ENCODE measurements at regions not wholly inside any gene's neighbourhood (a gene's known extent, or its start where the extent isn't known, plus 50 kb on each side); places are given as distances from the start of the nearest gene placed in this dataset.

DNA sequence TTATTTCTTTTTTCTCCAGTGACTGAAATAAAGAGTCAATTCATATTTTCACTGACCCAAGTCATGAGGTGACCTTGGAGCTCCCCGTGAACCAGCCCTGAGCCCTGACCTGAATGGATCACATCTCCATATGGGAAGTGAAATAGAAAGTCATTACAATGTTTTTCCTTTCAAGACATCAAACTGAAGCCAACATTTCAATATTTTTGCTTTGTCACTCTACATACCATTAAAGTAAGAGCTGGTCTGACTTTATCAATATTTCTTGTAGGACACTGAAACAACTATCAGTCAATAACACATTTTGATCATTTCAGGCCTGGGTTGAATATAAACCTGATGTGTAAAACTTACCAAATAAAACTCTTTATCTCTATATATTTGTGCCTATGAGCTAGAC is 249.8 kb upstream of the PHF14 start:
- Histone ChIP-seq H3K9ac (ENCODE audit: control insufficient read depth, extremely low read depth, insufficient read depth, low read length) (no peak overlapping the region), H2AFZ (ENCODE audit: control insufficient read depth, low read length) (no peak overlapping the region), H3K36me3 (ENCODE audit: control insufficient read depth in 2 of 2, extremely low read depth in 1 of 2, insufficient read depth in 2 of 2, low read length in 2 of 2) (no peaks in the 10 kb centered on the region), H3K4me3 (ENCODE audit: control insufficient read depth in 2 of 3, extremely low read depth in 1 of 3, insufficient read depth in 2 of 3, low read depth in 1 of 3, low read length in 3 of 3) (no peak overlapping the region), H3K4me1 (ENCODE audit: control insufficient read depth, extremely low read depth, insufficient read depth, low read length) (no peaks in the 10 kb centered on the region), H4K20me1 (ENCODE audit: control insufficient read depth, extremely low read depth, insufficient read depth, low read length) (no peaks in the 10 kb centered on the region), H3K27ac (ENCODE audit: control insufficient read depth, insufficient read depth, low read length) (no peak overlapping the region), H3K27me3 (ENCODE audit: control insufficient read depth, extremely low read depth, insufficient read depth, low read length) (no peaks in the 10 kb centered on the region), H3K79me2 (ENCODE audit: control insufficient read depth, insufficient read depth, low read length) (no peaks in the 10 kb centered on the region), H3K4me2 (ENCODE audit: control insufficient read depth, extremely low read depth, insufficient read depth, low read depth, low read length) (no peak overlapping the region), H3K9me3 (ENCODE audit: control insufficient read depth, low read depth, low read length) (no peaks in the 10 kb centered on the region), H3K9me1 (ENCODE audit: control insufficient read depth, extremely low read depth, insufficient read depth, low read length) (no peaks in the 10 kb centered on the region)
- TF ChIP-seq, protein P1, sequence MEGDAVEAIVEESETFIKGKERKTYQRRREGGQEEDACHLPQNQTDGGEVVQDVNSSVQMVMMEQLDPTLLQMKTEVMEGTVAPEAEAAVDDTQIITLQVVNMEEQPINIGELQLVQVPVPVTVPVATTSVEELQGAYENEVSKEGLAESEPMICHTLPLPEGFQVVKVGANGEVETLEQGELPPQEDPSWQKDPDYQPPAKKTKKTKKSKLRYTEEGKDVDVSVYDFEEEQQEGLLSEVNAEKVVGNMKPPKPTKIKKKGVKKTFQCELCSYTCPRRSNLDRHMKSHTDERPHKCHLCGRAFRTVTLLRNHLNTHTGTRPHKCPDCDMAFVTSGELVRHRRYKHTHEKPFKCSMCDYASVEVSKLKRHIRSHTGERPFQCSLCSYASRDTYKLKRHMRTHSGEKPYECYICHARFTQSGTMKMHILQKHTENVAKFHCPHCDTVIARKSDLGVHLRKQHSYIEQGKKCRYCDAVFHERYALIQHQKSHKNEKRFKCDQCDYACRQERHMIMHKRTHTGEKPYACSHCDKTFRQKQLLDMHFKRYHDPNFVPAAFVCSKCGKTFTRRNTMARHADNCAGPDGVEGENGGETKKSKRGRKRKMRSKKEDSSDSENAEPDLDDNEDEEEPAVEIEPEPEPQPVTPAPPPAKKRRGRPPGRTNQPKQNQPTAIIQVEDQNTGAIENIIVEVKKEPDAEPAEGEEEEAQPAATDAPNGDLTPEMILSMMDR (optimal IDR thresholded peaks at IDR 0.05 in 1 of 3, IDR thresholded peaks at IDR 0.05 in 1 of 3, conservative IDR thresholded peaks at IDR 0.05 in 1 of 3; ENCODE audit: extremely low read depth in 1 of 3, insufficient read depth in 2 of 3, low read length in 3 of 3) = no peak
- no peak for TF ChIP-seq EZH2 (IDR thresholded peaks at IDR 0.05; ENCODE audit: low read length)
- DNase-seq (ENCODE audit: low read depth, low spot score) (no peak), FAIRE-seq (no peak)
- dilution Hi-C loops (cut with MboI; ENCODE audit: extremely low pct_ligation_motif_present, low sequenced_read_pairs) = no loop called here

DNA sequence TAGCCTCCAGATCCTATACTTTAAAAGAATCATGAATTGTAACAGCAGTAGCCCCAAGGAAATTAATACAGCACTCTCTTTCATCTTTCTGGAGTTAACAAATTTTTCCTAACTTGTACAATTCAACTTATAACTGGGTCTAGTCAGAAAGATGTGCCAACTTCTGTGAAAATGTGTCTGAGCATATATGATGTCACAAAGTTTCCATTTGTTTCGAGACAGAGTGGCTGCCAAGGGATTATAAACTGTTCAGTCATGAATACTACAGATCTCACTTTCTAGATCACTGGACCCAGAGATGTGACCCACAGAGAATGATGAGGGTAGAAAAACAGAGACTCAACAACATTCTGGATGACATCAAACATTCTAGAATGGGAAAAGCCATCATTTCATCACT is 249.2 kb upstream of the PHF14 start:
- FAIRE-seq = no peak

More for the DNA sequence above, 249.2 kb upstream of the PHF14 start:
- DNase-seq (ENCODE audit: low read depth, low spot score) = no peak
- TF ChIP-seq EZH2 (IDR thresholded peaks at IDR 0.05; ENCODE audit: low read length) = no peak
- TF ChIP-seq, protein P1 (optimal IDR thresholded peaks at IDR 0.05 in 1 of 3, IDR thresholded peaks at IDR 0.05 in 1 of 3, conservative IDR thresholded peaks at IDR 0.05 in 1 of 3; ENCODE audit: extremely low read depth in 1 of 3, insufficient read depth in 2 of 3, low read length in 3 of 3) = no peak
- Histone ChIP-seq H2AFZ (ENCODE audit: control insufficient read depth, low read length) (no peak overlapping the region), H3K9ac (ENCODE audit: control insufficient read depth, extremely low read depth, insufficient read depth, low read length) (no peak overlapping the region), H3K79me2 (ENCODE audit: control insufficient read depth, insufficient read depth, low read length) (no peaks in the 10 kb centered on the region), H3K27ac (ENCODE audit: control insufficient read depth, insufficient read depth, low read length) (no peak overlapping the region), H3K4me2 (ENCODE audit: control insufficient read depth, extremely low read depth, insufficient read depth, low read depth, low read length) (no peak overlapping the region), H3K36me3 (ENCODE audit: control insufficient read depth in 2 of 2, extremely low read depth in 1 of 2, insufficient read depth in 2 of 2, low read length in 2 of 2) (no peaks in the 10 kb centered on the region), H4K20me1 (ENCODE audit: control insufficient read depth, extremely low read depth, insufficient read depth, low read length) (no peaks in the 10 kb centered on the region), H3K9me1 (ENCODE audit: control insufficient read depth, extremely low read depth, insufficient read depth, low read length) (no peaks in the 10 kb centered on the region), H3K9me3 (ENCODE audit: control insufficient read depth, low read depth, low read length) (no peaks in the 10 kb centered on the region), H3K27me3 (ENCODE audit: control insufficient read depth, extremely low read depth, insufficient read depth, low read length) (no peaks in the 10 kb centered on the region), H3K4me3 (ENCODE audit: control insufficient read depth in 2 of 3, extremely low read depth in 1 of 3, insufficient read depth in 2 of 3, low read depth in 1 of 3, low read length in 3 of 3) (no peak overlapping the region), H3K4me1 (ENCODE audit: control insufficient read depth, extremely low read depth, insufficient read depth, low read length) (no peaks in the 10 kb centered on the region)
- dilution Hi-C loops (cut with MboI; ENCODE audit: extremely low pct_ligation_motif_present, low sequenced_read_pairs) = no loop called here

Data from keratinocyte (primary cell).